AML-193 (cell line): ENCODE measurements at regions not wholly inside any gene's neighbourhood (a gene's known extent, or its start where the extent isn't known, plus 50 kb on each side); places are given as distances from the start of the nearest gene placed in this dataset.

Experiments used
- DNase-seq, 2 experiments: peaks; one replicate each; lab custom pipeline; 2025; lab: John Stamatoyannopoulos, UW

- no peak for DNase-seq
These were observed 138.0 kb upstream of the GPC1 start for GRCh38 chr2:240297256-240298116.

- no peak for DNase-seq
These were observed 137.2 kb upstream of the GPC1 start for GRCh38 chr2:240298117-240298790.

- no peak for DNase-seq
These were observed 136.4 kb upstream of the GPC1 start for GRCh38 chr2:240298803-240299709.

GRCh38 chr2:240299710-240300068, 135.8 kb upstream of the GPC1 start:
- no peak for DNase-seq

GRCh38 chr2:240300261-240300821, 135.1 kb upstream of the GPC1 start:
- no peak for DNase-seq

- no peak for DNase-seq
These were observed 134.6 kb upstream of the GPC1 start for GRCh38 chr2:240300840-240301239.

- DNase-seq = no peak
These were observed 134.1 kb upstream of the GPC1 start for GRCh38 chr2:240301256-240301795.

GRCh38 chr2:240302041-240302440, 133.4 kb upstream of the GPC1 start:
- no peak for DNase-seq

- DNase-seq = no peak
These were observed 132.4 kb upstream of the GPC1 start for GRCh38 chr2:240302933-240303595.

- no peak for DNase-seq
These were observed 131.3 kb upstream of the GPC1 start for GRCh38 chr2:240303896-240304745.

GRCh38 chr2:240304746-240305161, 130.7 kb upstream of the GPC1 start:
- no peak for DNase-seq

GRCh38 chr2:240305369-240305962, 130.0 kb upstream of the GPC1 start:
- no peak for DNase-seq

GRCh38 chr2:240306185-240306584, 129.3 kb upstream of the GPC1 start:
- no peak for DNase-seq

GRCh38 chr2:240308111-240308651, 127.3 kb upstream of the GPC1 start:
- DNase-seq = no peak

GRCh38 chr2:240309214-240309613, 126.2 kb upstream of the GPC1 start:
- no peak for DNase-seq

GRCh38 chr2:240310201-240310600, 125.3 kb upstream of the GPC1 start:
- no peak for DNase-seq

- DNase-seq = no peak
These were observed 124.8 kb upstream of the GPC1 start for GRCh38 chr2:240310645-240311044.

GRCh38 chr2:240311821-240312220, 123.6 kb upstream of the GPC1 start:
- DNase-seq = no peak

GRCh38 chr2:240319221-240319854, 116.1 kb upstream of the GPC1 start:
- no peak for DNase-seq
